B cell (primary cell): ENCODE measurements at regions not wholly inside any gene's neighbourhood (a gene's known extent, or its start where the extent isn't known, plus 50 kb on each side); places are given as distances from the start of the nearest gene placed in this dataset.
"Not testable (repeated sequence)": the region's sequence is repeated elsewhere in the genome, so short reads cannot be mapped to it uniquely, and the experiment has no call there.

Source experiments
- ATAC-seq: fragments of 200-7000 bp; cut with Tn5 transposase; one replicate; pipeline ENCODE4 v1.10.0; 2021; ENCODE audit warnings: low read depth, mild to moderate bottlenecking, moderate number of reproducible peaks, moderate library complexity
- CTCF ChIA-PET: fragments of 350-600 bp; sonication (Branson Sonifier 250); formaldehyde crosslinking; loops from one replicate; lab custom pipeline; 2021; ENCODE audit warnings: antibody characterized with exemption, inconsistent platforms; lab: Charles Lee
- POLR2A ChIA-PET: fragments of 350-600 bp; sonication (Branson Sonifier 250); formaldehyde crosslinking; loops from one replicate; lab custom pipeline; 2021; ENCODE audit warnings: antibody characterized with exemption; lab: Charles Lee
- DNase-seq: peaks from one replicate; pipeline ENCODE4 v3.0.0; 2013
- H2AFZ ChIP-seq: 2 replicates; pipeline ENCODE4 v1.6.1; 2012; ENCODE audit warnings: mild to moderate bottlenecking, low read depth, low read length; ENCODE audit not compliant: insufficient read depth, poor library complexity, severe bottlenecking
- H3K27ac ChIP-seq, 2 donors: 1 replicate in 1 of 2; 2 replicates in 1 of 2; pipeline ENCODE4 v1.5.1; 2012 to 2013; ENCODE audit warnings: low read length in 2 of 2, mild to moderate bottlenecking in 2 of 2, moderate library complexity in 1 of 2
- H3K27me3 ChIP-seq, 4 experiments: fragments of 200-600 bp in 1 of 4; sonication (generic) in 1 of 4; replicated peaks in 1 of 4; 1 replicate in 2 of 4; 2 replicates in 2 of 4; pipeline versions ENCODE4 v1.6.1 to v1.7.0; 2013 to 2016; ENCODE audit warnings: low read length in 3 of 4, mild to moderate bottlenecking in 2 of 4, mixed read lengths in 1 of 4, moderate library complexity in 1 of 4; ENCODE audit not compliant: insufficient read depth in 4 of 4, control insufficient read depth in 3 of 4; ENCODE audit errors: control extremely low read depth in 1 of 4
- H3K36me3 ChIP-seq, 2 experiments: replicated peaks in 1 of 2; 1 replicate in 1 of 2; 2 replicates in 1 of 2; pipeline versions ENCODE4 v1.6.1 to v1.7.1; 2013; ENCODE audit warnings: low read length in 1 of 2; ENCODE audit not compliant: insufficient read depth in 2 of 2, control insufficient read depth in 1 of 2; ENCODE audit errors: control extremely low read depth in 1 of 2, extremely low read depth in 1 of 2
- H3K4me1 ChIP-seq, 2 donors: fragments of 200-600 bp in 1 of 2; sonication (generic) in 1 of 2; 1 replicate in 1 of 2; 2 replicates in 1 of 2; pipeline versions ENCODE4 v1.5.1 to v1.6.1; 2013 to 2017; ENCODE audit warnings: low read length in 2 of 2; ENCODE audit not compliant: control insufficient read depth in 2 of 2, insufficient read depth in 2 of 2
- H3K4me2 ChIP-seq: replicated peaks from 2 replicates; pipeline ENCODE3; 2012; ENCODE audit warnings: mild to moderate bottlenecking, low read depth, low read length; ENCODE audit not compliant: poor library complexity, severe bottlenecking
- H3K4me3 ChIP-seq, 5 experiments: fragments of 200-600 bp in 1 of 5; sonication (generic) in 1 of 5; 1 replicate in 3 of 5; 2 replicates in 2 of 5; pipeline versions ENCODE4 v1.5.1 to v1.7.0; 2011 to 2016; ENCODE audit warnings: low read length in 4 of 5, mild to moderate bottlenecking in 4 of 5, low read depth in 2 of 5, control low read depth in 1 of 5, moderate library complexity in 1 of 5; ENCODE audit not compliant: insufficient read depth in 1 of 5; ENCODE audit errors: control extremely low read depth in 1 of 5, extremely low read depth in 1 of 5
- H3K79me2 ChIP-seq: fragments of 200-600 bp; sonication (generic); one replicate; pipeline ENCODE4 v1.6.0; 2016; ENCODE audit warnings: low read length; ENCODE audit not compliant: control insufficient read depth, insufficient read depth
- H3K9ac ChIP-seq: fragments of 200-600 bp; sonication (generic); 2 replicates; pipeline ENCODE4 v1.6.1; 2017; ENCODE audit warnings: mild to moderate bottlenecking, low read length, moderate library complexity
- H3K9me3 ChIP-seq, 3 donors: one replicate each; pipeline versions ENCODE4 v1.6.1 to v1.7.1; 2013; ENCODE audit warnings: low read length in 2 of 3; ENCODE audit not compliant: control insufficient read depth in 2 of 3, insufficient read depth in 1 of 3; ENCODE audit errors: control extremely low read depth in 1 of 3
- H4K20me1 ChIP-seq: 2 replicates; pipeline ENCODE4 v1.6.0; 2012; ENCODE audit warnings: mild to moderate bottlenecking, low read length; ENCODE audit not compliant: insufficient read depth, control insufficient read depth, poor library complexity, severe bottlenecking
- H3K27ac Mint-ChIP-seq: one replicate; pipeline ENCODE4 v1.8.0; 2021; ENCODE audit warnings: mixed read lengths
- H3K27me3 Mint-ChIP-seq: one replicate; pipeline ENCODE4 v1.8.0; 2021; ENCODE audit warnings: mixed read lengths
- H3K4me1 Mint-ChIP-seq: one replicate; pipeline ENCODE4 v1.8.0; 2021; ENCODE audit warnings: mixed read lengths
- H3K4me3 Mint-ChIP-seq: one replicate; pipeline ENCODE4 v1.8.0; 2021; ENCODE audit warnings: mixed read lengths
- H3K9me3 Mint-ChIP-seq: one replicate; pipeline ENCODE4 v1.8.0; 2022; ENCODE audit warnings: mixed read lengths; ENCODE audit not compliant: insufficient read depth
- EZH2 ChIP-seq: IDR thresholded peaks from 2 replicates; pipeline ENCODE4 v1.6.1; 2012; ENCODE audit warnings: borderline replicate concordance, low read depth, mild to moderate bottlenecking, moderate library complexity, low read length; ENCODE audit not compliant: insufficient read depth, poor library complexity, severe bottlenecking
- WGBS: methylation state at CpG from one replicate; pipeline ENCODE4 v1.1.5; 2013; ENCODE audit warnings: missing lambda C conversion rate; ENCODE audit not compliant: insufficient coverage; 5-methylcytosine and 5-hydroxymethylcytosine counted together
- intact Hi-C: fragments of 100-400 bp; cut with micrococcal nuclease; formaldehyde crosslinking; loops from one replicate; pipeline ENCODE4 v1.10.0; 2022
- TF ChIP-seq, protein P1 (sequence below): fragments of 200-600 bp; IDR thresholded peaks from one replicate; pipeline ENCODE4 v1.8.0; 2022; ENCODE audit warnings: antibody characterized with exemption, mild to moderate bottlenecking

GRCh38 chr12:95368931-95369330 is 105.0 kb upstream of the METAP2 start:
- H3K27me3 ChIP-seq = peaks cover 0 to 4% (median 0%) of the 10 kb centered on the region in 4 experiments
- Mint-ChIP-seq H3K27me3 (peaks cover 5% of the 10 kb centered on the region), H3K9me3 (no peaks in the 10 kb centered on the region), H3K4me3 (no peak overlapping the region), H3K27ac (no peak overlapping the region), H3K4me1 (no peaks in the 10 kb centered on the region)
- no peaks in the 10 kb centered on the region for H3K4me1 ChIP-seq
- H3K4me3 ChIP-seq = no peak overlapping the region
- no peak overlapping the region for H3K4me2 ChIP-seq
- ChIA-PET POLR2A (no interaction called here), CTCF (no interaction called here)
- H3K9ac ChIP-seq = no peak overlapping the region
- DNase-seq (no peak), ATAC-seq (no peak)
- H3K9me3 ChIP-seq = peaks cover 0 to 4% (median 0%) of the 10 kb centered on the region in 3 donors
- TF ChIP-seq EZH2 = no peak
- TF ChIP-seq, protein P1, sequence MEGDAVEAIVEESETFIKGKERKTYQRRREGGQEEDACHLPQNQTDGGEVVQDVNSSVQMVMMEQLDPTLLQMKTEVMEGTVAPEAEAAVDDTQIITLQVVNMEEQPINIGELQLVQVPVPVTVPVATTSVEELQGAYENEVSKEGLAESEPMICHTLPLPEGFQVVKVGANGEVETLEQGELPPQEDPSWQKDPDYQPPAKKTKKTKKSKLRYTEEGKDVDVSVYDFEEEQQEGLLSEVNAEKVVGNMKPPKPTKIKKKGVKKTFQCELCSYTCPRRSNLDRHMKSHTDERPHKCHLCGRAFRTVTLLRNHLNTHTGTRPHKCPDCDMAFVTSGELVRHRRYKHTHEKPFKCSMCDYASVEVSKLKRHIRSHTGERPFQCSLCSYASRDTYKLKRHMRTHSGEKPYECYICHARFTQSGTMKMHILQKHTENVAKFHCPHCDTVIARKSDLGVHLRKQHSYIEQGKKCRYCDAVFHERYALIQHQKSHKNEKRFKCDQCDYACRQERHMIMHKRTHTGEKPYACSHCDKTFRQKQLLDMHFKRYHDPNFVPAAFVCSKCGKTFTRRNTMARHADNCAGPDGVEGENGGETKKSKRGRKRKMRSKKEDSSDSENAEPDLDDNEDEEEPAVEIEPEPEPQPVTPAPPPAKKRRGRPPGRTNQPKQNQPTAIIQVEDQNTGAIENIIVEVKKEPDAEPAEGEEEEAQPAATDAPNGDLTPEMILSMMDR = no peak
- WGBS = no CpG with 5 or more reads among the region's 2 CpGs
- H3K79me2 ChIP-seq = no peaks in the 10 kb centered on the region
- H2AFZ ChIP-seq = no peak overlapping the region
- no peak overlapping the region for H3K27ac ChIP-seq
- H4K20me1 ChIP-seq = no peaks in the 10 kb centered on the region
- intact Hi-C loops = no loop called here
- H3K36me3 ChIP-seq = no peaks in the 10 kb centered on the region

GRCh38 chr12:95371571-95371970 is 102.4 kb upstream of the METAP2 start:
- Mint-ChIP-seq H3K27ac (no peak overlapping the region), H3K27me3 (peaks cover 5% of the 10 kb centered on the region), H3K4me1 (no peaks in the 10 kb centered on the region), H3K9me3 (no peaks in the 10 kb centered on the region), H3K4me3 (no peak overlapping the region)
- Histone ChIP-seq H3K4me3 (no peak overlapping the region), H3K9me3 (peaks cover 0 to 4% (median 0%) of the 10 kb centered on the region in 3 donors), H2AFZ (no peak overlapping the region), H3K9ac (no peak overlapping the region), H3K27ac (no peak overlapping the region), H3K4me1 (no peaks in the 10 kb centered on the region), H4K20me1 (no peaks in the 10 kb centered on the region), H3K79me2 (no peaks in the 10 kb centered on the region), H3K4me2 (no peak overlapping the region), H3K27me3 (no peaks in the 10 kb centered on the region), H3K36me3 (no peaks in the 10 kb centered on the region)
- TF ChIP-seq EZH2 = no peak
- TF ChIP-seq, protein P1 = no peak
- intact Hi-C loops = no loop called here
- POLR2A ChIA-PET = no interaction called here
- CTCF ChIA-PET = no interaction called here
- DNase-seq (no peak), ATAC-seq (no peak)
- WGBS = no CpG with 5 or more reads among the region's 5 CpGs

GRCh38 chr12:95379481-95379880 is 94.5 kb upstream of the METAP2 start:
- intact Hi-C loops, H3K9ac ChIP-seq, H2AFZ ChIP-seq, DNase-seq, H3K79me2 ChIP-seq, H3K4me2 ChIP-seq, H3K27ac Mint-ChIP-seq, H3K27me3 ChIP-seq, H3K4me1 Mint-ChIP-seq, H3K9me3 ChIP-seq, H3K9me3 Mint-ChIP-seq, H3K27ac ChIP-seq, H3K4me1 ChIP-seq, CTCF ChIA-PET, H4K20me1 ChIP-seq, POLR2A ChIA-PET, H3K4me3 Mint-ChIP-seq, H3K36me3 ChIP-seq, H3K27me3 Mint-ChIP-seq, H3K4me3 ChIP-seq, ATAC-seq: not testable (repeated sequence)
- no CpG with 5 or more reads among the region's 23 CpGs for WGBS
